Spleen (tissue), 11 donors: ENCODE measurements at regions not wholly inside any gene's neighbourhood (a gene's known extent, or its start where the extent isn't known, plus 50 kb on each side); places are given as distances from the start of the nearest gene placed in this dataset.

Experiments
- DNase-seq: peaks from one replicate; pipeline ENCODE4 v3.0.0-alpha.2; 2020
- H3K27ac ChIP-seq, 8 donors: fragments of 200-600 bp; sonication (generic) in 7 of 8; 1 replicate in 4 of 8; 2 replicates in 4 of 8; pipeline versions ENCODE4 v1.5.0 to v1.8.0; 2016 to 2021; ENCODE audit warnings: inconsistent platforms in 4 of 8, mild to moderate bottlenecking in 4 of 8, moderate library complexity in 1 of 8
- H3K27me3 ChIP-seq, 7 donors: fragments of 200-600 bp; sonication (generic) in 6 of 7; replicated peaks in 1 of 7; 1 replicate in 4 of 7; 2 replicates in 3 of 7; pipeline versions ENCODE4 v1.5.0 to v1.8.0; 2016 to 2021; ENCODE audit warnings: inconsistent platforms in 3 of 7, mild to moderate bottlenecking in 1 of 7
- H3K36me3 ChIP-seq, 6 donors: fragments of 200-600 bp; sonication (generic) in 5 of 6; 1 replicate in 4 of 6; 2 replicates in 2 of 6; pipeline versions ENCODE4 v1.5.0 to v1.8.0; 2016 to 2021; ENCODE audit warnings: inconsistent platforms in 2 of 6
- H3K4me1 ChIP-seq, 6 donors: fragments of 200-600 bp; sonication (generic) in 5 of 6; 1 replicate in 3 of 6; 2 replicates in 3 of 6; pipeline versions ENCODE4 v1.5.0 to v1.8.0; 2016 to 2021; ENCODE audit warnings: inconsistent platforms in 3 of 6
- H3K4me3 ChIP-seq, 8 donors: fragments of 200-600 bp; sonication (generic) in 7 of 8; 1 replicate in 4 of 8; 2 replicates in 4 of 8; pipeline versions ENCODE4 v1.5.0 to v1.8.0; 2016 to 2021; ENCODE audit warnings: inconsistent platforms in 4 of 8, mild to moderate bottlenecking in 4 of 8, moderate library complexity in 2 of 8
- H3K9me3 ChIP-seq, 8 donors: fragments of 200-600 bp; sonication (generic) in 7 of 8; 1 replicate in 4 of 8; 2 replicates in 4 of 8; pipeline versions ENCODE4 v1.5.0 to v1.8.0; 2016 to 2021; ENCODE audit warnings: inconsistent platforms in 4 of 8
- POLR2A ChIP-seq, 3 donors: fragments of 450-650 bp; IDR thresholded peaks; one replicate each; pipeline ENCODE4 v1.5.1; 2017; ENCODE audit warnings: antibody characterized with exemption in 3 of 3, mild to moderate bottlenecking in 1 of 3
- POLR2AphosphoS5 ChIP-seq, 3 donors: sonication (generic); formaldehyde crosslinking; IDR thresholded peaks; one replicate each; pipeline ENCODE4 v1.5.1; 2017; ENCODE audit warnings: antibody characterized with exemption in 3 of 3
- WGBS, 5 donors: extraction: QIAGEN DNeasy Blood & Tissue Kit in 3 of 5; methylation state at CpG; one replicate each; pipeline versions ENCODE4 v1.1.5 to v1.1.7; 2013 to 2018; 5-methylcytosine and 5-hydroxymethylcytosine counted together
- intact Hi-C: fragments of 100-400 bp; cut with DNase I; formaldehyde crosslinking; loops from one replicate; pipeline ENCODE4 v1.15.0; 2023; ENCODE audit warnings: low total_unique reads
- TF ChIP-seq, protein P1 (sequence below), 11 experiments: fragments of 200-600 bp in 7 of 11; fragments of 450-650 bp in 4 of 11; sonication (generic) in 4 of 11; IDR thresholded peaks in 8 of 11; conservative IDR thresholded peaks in 3 of 11; 1 replicate in 7 of 11; 2 replicates in 4 of 11; pipeline versions ENCODE4 v1.4.0 to v1.8.0; 2016 to 2021; ENCODE audit warnings: antibody characterized with exemption in 11 of 11, inconsistent platforms in 4 of 11, mild to moderate bottlenecking in 1 of 11
- donor health status: healthy with polysubstance abuse.
- donor health status: DM: no; HTN: no; CAD: no; lungs with moderate emphysema.
- donor health status: DM: no; HTN: no; CAD: no.
- donor health status: Bipolar disorder and iron deficiency.
- donor health status: healthy.
- donor health status: DM: no; HTN: no; CAD: no.
- donor health status: DM: yes; HTN: yes; CAD: no.

DNA sequence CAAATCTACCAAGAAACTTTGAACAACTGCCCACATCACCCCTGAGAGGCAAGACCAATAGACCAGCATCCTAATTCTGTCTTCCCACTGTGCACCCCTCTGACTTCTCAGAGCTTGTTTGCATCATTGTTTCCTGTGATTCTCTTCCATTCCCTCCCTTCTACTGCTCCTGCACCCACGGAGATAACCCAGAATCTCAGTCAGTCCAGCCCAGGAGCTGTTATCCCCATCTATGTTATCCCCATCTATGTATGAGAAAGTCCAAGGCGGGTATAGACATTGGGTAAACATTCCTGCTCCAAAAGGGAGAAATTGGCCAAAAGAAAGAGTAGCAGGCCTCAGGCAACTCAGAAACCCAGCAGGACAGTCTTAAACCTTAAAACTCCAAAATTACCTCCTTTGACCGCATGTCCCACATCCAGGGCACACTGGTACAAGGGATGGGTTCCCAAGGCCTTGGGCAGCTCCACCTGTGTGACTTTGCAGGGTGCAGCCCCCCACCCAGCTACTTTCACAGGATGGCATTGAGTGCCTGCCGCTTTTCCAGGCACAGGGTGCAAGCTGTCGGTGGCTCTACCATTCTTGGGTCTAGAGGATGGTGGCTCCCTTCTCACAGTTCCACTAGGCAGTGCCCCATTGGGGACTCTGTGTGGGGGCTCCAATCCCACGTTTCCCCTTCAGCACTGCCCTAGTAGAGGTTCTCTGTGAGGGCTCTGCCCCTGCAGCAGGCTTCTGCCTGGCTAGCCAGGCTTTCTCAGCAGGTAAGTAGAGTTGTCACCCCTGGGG is 414.8 kb downstream of the NPHP4 start:
- no peaks in the 10 kb centered on the region for H3K36me3 ChIP-seq
- WGBS, 5 donors: 65 to 75% (median 69%) methylated on average over 6 of the region's 6 CpGs
- intact Hi-C loops: no loop called here
- H3K4me1 ChIP-seq: no peaks in the 10 kb centered on the region
- H3K4me3 ChIP-seq: no peak overlapping the region
- DNase-seq: no peak
- no peaks in the 10 kb centered on the region for H3K9me3 ChIP-seq
- TF ChIP-seq, protein P1, sequence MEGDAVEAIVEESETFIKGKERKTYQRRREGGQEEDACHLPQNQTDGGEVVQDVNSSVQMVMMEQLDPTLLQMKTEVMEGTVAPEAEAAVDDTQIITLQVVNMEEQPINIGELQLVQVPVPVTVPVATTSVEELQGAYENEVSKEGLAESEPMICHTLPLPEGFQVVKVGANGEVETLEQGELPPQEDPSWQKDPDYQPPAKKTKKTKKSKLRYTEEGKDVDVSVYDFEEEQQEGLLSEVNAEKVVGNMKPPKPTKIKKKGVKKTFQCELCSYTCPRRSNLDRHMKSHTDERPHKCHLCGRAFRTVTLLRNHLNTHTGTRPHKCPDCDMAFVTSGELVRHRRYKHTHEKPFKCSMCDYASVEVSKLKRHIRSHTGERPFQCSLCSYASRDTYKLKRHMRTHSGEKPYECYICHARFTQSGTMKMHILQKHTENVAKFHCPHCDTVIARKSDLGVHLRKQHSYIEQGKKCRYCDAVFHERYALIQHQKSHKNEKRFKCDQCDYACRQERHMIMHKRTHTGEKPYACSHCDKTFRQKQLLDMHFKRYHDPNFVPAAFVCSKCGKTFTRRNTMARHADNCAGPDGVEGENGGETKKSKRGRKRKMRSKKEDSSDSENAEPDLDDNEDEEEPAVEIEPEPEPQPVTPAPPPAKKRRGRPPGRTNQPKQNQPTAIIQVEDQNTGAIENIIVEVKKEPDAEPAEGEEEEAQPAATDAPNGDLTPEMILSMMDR (IDR thresholded peaks at IDR 0.05 in 8 of 11, conservative IDR thresholded peaks at IDR 0.05 in 3 of 11): no peak
- TF ChIP-seq POLR2AphosphoS5 (IDR thresholded peaks at IDR 0.05): no peak
- no peak for TF ChIP-seq POLR2A (IDR thresholded peaks at IDR 0.05)
- H3K27ac ChIP-seq: no peak overlapping the region
- H3K27me3 ChIP-seq: peaks cover 0 to 40% (median 0%) of the 10 kb centered on the region in 7 donors

DNA sequence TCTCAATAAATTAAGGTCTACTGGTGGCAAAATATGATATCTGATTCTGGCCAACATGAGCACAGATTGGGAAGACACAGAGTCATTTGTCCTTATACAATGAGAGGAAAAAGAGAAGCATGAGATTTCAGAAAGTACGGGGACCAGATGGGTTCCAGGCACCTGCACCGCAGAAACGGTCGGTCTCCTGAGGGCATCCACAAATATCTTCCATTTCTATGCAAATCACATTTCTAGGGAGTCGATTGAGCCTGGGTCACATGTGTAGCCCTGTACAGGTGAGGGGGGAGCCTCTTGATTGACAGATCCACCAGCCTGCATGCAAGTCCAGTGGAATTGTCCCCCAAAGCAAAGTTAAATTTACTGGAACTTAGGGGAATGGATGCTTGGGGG is 415.6 kb downstream of the NPHP4 start:
- TF ChIP-seq POLR2A (IDR thresholded peaks at IDR 0.05) (no peak), POLR2AphosphoS5 (IDR thresholded peaks at IDR 0.05) (no peak)
- TF ChIP-seq, protein P1 (IDR thresholded peaks at IDR 0.05 in 8 of 11, conservative IDR thresholded peaks at IDR 0.05 in 3 of 11): no peak
- 74 to 85% (median 81%) methylated on average over 5 of the region's 5 CpGs for WGBS, 5 donors
- peaks cover 0 to 4% (median 0%) of the 10 kb centered on the region in 8 donors for H3K9me3 ChIP-seq
- no peak overlapping the region for H3K4me3 ChIP-seq
- no peak for DNase-seq
- intact Hi-C loops: no loop called here
- no peaks in the 10 kb centered on the region for H3K36me3 ChIP-seq
- H3K27me3 ChIP-seq: peaks cover 0 to 40% (median 0%) of the 10 kb centered on the region in 7 donors
- no peak overlapping the region for H3K27ac ChIP-seq
- H3K4me1 ChIP-seq: no peaks in the 10 kb centered on the region

DNA sequence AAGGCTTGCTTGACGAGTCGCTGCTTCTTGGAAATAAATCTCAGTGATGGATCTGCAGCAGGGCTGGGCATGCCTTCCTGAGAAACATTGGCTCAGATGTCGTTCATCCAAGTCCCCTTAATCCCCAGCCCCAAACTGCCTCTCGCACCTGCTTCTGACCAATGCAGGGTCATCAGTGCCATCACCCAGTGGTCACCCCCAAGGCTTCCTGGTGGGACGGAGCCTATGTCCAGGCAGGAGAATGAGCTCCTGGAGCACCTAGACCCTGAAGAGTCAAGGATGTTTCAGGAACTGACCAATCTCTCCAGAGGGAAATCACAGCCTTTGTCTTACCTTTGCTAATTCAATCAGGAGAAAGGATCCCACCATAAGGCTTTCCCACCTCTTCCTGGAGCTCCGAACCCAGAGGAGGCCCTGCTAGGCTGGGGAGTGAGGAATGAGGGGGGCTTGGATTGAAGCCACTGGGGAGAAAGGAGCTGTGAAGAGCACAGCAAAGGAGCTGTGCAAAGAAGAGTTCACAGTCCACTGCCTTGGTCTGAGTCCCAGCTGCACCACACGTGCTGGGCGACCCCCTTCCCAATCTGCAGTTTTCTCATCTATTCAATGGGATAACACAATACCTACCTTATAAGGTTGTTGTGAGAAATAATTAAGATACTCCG is 416.1 kb downstream of the NPHP4 start:
- intact Hi-C loops: no loop called here
- H3K4me3 ChIP-seq: no peak overlapping the region

More for the DNA sequence above, 416.1 kb downstream of the NPHP4 start:
- no peak for DNase-seq
- Histone ChIP-seq H3K27me3 (peaks cover 0 to 35% (median 0%) of the 10 kb centered on the region in 7 donors), H3K27ac (no peak overlapping the region), H3K4me1 (no peaks in the 10 kb centered on the region), H3K9me3 (peaks cover 0 to 8% (median 0%) of the 10 kb centered on the region in 8 donors), H3K36me3 (no peaks in the 10 kb centered on the region)
- TF ChIP-seq POLR2A (IDR thresholded peaks at IDR 0.05) (no peak), POLR2AphosphoS5 (IDR thresholded peaks at IDR 0.05) (no peak)
- TF ChIP-seq, protein P1 (IDR thresholded peaks at IDR 0.05 in 8 of 11, conservative IDR thresholded peaks at IDR 0.05 in 3 of 11): no peak
- 63 to 74% (median 71%) methylated on average over 9 of the region's 9 CpGs for WGBS, 5 donors
